HG03196 (cell line): ENCODE measurements at regions not wholly inside any gene's neighbourhood (a gene's known extent, or its start where the extent isn't known, plus 50 kb on each side); places are given as distances from the start of the nearest gene placed in this dataset.
"Not testable (repeated sequence)": the region's sequence is repeated elsewhere in the genome, so short reads cannot be mapped to it uniquely, and the experiment has no call there.

ENCODE experiments used
- ATAC-seq: cut with Tn5 transposase; IDR thresholded peaks from one replicate; pipeline ENCODE4 v1.9.1; 2021; ENCODE audit not compliant: unreplicated experiment

DNA sequence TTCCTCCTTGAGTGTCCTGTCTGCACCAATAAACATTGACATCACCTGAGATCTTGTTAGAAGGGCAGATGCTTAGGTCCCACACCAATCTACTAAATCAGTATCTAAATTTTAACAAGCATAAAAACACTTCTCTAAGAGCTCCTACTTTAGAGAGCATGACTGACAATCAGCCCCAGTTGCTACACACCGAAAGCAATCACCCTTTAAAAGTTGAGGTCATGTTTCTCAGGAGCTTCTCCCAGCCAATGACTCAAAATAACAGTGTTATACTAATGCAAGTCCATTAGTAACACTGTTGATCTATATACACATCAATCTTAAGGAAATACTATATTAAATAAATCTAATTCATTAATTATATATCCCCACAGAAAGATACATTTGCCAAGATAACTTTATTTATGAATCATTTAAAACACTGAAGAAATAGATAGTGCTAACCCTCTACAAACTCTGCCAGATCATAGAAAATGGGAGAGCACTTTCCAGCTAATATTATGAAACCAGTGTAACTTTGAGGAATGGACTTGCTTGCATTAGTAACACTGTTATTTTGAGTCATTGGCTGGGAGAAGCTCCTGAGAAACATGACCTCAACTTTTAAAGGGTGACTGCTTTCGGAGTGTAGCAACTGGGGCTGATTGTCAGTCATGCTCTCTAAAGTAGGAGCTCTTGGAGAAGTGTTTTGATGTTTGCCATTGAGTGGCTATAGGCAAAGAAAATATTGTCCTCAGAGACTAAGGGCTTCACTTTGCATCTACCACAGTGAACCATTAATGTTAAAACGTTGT lies 109.8 kb upstream of the HDX start:
- no peak for ATAC-seq

DNA sequence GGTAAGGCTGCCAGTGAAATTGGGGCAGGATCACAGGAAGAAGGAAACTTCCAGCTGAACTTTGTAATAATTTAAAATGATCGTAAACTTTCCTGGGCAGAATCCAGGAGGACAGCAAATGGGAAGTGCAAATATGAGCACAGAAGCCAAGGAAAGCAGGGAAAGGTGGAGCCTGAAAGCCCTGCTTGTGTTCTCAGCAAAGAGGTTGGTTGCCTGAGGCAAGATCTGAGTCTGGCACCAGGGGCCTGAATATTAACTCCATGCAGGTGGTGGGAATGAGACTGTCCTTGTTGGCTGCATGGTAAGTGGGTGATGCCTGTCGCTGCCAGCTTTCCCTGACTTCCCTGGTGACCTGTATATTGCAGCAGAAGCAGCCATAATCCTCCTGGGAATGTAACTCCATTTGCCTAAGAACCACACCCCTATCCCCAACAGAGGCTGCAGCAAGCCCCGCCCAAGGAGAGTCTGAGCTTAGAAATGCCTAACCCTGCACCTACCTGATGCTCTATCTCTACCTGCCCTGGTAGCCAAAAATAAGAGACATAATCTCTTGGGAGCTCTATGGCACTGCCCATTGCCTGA lies 132.0 kb upstream of the HDX start:
- ATAC-seq = no peak

DNA sequence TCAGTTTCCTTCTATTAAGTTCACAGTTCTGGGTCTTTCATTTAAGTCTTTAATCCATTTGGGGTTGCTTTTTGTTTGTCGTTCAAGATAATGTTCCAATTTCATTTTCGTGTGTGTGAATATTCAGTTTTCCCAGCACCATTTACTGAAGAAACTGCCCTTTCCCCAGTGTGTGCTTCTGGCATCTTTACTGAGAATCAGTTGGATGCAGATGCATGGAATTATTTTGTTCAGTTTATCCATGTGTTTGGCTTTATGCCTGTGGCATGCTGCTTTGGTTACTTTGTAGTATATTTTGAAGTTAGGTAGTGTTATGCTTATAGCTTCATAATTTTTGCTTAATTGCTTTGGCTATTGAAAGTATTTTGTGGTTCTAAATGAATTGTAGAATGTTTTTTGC lies 163.8 kb upstream of the HDX start:
- ATAC-seq = no peak

DNA sequence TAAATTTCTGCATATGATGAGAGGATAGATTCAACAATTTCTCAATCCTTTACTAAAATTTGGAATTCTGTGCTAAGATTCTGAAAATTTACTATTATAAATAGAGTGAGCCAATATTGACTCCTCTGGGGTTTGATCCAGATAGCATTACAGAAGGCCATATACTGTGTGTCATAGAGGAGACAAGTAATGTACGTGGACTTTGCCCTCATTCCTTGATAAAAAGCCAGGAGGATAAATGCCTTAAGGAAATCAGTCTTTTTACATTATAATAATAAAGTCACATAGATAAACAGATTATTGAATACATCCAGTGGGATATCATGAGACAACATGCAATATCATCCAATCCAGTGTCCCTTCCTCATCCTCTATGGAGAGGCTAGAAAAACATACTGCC lies 188.0 kb upstream of the HDX start:
- no peak for ATAC-seq

DNA sequence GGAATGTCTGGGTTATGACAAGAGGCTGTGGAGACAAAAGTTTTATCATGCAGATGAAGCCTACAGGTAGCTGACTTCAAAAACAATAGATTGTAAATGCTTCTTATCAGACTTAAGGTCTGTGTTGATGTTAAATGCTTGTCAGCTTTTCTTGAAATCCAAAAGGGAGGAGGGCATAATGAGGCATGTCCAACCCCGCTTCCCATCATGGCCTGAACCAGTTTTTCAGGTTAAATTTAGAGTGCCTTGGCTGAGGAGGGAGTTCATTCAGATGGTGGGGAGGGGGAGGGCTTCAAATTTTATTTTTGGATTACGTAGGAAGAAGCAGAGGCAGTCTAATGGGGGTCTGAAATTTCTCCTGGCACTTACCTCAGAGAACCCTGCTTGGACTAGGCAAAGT lies 207.7 kb upstream of the HDX start:
- ATAC-seq = no peak

DNA sequence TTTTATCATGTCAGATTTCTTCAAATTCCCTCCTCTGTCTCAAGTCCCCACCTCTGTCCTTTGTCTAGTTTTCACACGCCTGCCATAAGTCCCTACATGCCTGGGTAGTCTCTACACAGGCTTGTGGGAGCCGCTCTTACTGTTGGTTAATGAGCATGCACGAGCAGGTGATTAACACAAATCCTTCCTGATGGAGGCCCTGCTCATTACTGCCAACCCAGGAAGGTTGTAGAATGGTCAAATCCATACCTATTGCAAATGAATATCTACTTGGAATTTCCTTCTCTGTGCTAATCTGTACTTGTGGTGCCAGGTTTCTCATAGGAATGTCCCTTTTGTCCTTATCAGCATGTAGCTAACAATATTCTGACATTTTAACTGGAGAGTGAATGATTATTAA lies 208.4 kb upstream of the HDX start:
- no peak for ATAC-seq

DNA sequence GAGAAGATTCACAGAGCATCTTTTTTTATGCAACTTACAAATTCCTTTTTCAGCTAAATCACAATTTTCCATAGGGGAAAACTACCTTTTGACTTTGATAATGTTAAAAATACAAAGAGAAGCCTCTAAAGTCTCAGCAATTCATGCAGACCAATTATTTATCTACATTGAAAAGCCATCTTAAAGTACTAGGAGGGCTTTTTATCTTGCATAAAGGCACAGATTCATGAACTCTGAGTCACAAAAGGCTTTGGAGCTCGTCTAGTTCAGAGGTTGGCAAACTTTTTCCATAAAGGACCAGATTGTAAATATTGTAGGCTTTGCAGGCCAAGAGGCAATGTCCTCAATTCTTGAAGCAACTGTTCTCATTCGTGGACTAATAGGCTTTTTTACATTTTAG lies 210.4 kb upstream of the HDX start:
- ATAC-seq = no peak

DNA sequence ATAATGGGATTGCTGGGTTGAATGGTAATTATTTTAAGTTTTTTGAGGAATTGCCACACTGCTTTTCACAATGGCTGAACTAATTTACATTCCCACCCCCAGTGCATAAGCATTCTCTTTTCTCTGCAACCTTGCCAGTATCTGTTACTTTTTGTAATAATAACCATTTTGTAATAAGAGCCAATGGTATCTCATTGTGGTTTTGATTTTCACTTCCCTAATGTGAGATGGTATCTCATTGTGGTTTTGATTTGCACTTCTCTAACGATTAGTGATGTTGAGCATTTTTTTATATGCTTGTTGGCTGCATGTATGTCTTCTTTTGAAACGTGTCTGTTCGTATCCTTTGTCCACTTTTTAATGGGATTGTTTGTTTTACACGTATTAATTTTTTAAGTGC lies 213.1 kb upstream of the HDX start:
- ATAC-seq = no peak

DNA sequence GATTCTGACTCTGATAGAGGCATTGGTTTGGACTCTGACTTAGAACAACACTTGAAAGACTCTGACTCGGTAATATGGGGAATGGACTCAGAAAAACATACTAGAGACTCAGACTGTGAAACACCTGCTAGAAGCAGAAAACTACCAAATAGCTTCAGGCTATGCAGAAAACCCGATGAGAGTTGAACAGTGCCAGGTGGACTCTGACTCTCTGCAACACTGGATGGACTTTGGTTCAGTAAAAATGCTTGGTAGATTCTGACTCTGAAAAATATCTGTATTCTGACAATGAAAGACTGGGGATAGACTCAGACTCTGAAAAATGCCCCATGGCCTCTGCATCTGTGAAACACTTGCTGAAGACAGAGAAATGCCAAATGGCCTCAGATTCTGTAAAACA lies 215.1 kb upstream of the HDX start:
- ATAC-seq = no peak

DNA sequence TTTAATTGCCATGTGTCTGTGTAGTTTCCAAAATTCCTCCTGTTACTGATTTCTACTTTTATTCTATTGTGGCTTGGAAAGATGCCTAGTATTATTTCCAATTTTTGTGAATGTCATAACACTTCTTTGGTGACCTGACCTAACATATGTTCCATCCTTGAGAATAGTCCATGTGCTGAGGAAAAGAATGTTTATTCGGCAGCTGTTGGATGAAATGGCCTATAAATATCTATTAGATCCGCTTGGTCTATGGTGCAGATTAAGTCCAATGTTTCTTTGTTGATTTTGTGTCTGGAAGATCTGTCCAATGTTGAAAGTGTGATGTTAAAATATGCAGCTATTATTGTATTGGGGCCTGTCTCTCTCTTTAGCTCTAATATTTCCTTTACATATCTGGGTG lies 219.2 kb upstream of the HDX start:
- ATAC-seq = no peak

DNA sequence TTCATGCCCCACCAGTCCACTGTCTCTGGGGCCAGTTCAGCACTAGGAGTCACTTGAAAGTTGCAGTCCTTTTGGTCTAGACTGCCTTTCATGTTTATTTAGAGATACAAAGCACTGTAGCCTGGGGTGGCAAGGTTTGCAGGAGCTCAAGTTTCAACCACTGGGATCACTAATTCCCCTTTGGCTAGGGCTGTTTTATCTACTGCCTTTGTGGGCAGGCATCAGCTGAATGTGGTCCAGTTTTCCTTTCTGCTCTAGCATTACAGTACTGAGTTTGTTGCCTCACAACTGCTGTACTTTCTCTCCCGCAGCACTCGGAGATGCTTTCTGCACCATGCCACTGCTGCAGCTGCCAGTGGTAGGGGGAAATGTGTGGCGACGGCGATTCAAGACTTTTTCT lies 222.3 kb upstream of the HDX start:
- ATAC-seq = no peak

DNA sequence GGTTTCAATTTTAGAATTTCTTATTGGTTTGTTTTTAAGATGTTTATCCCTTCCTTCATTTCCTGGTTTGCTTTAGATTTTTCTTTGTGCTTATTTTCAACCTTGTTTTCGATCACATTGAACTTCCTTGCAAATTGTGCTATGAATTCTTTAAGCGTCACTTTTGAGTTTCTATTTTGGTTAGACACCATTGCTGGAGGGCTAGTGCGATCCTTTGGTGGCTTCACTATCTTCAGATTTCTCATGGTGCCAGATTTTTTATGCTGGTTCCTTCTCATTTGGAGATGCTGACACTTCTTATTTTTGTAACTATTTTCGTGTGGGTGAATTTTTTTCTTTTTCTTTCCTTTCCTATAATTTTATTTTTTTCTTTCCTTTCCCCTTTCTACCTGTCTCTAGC lies 227.2 kb upstream of the HDX start:
- ATAC-seq = no peak

DNA sequence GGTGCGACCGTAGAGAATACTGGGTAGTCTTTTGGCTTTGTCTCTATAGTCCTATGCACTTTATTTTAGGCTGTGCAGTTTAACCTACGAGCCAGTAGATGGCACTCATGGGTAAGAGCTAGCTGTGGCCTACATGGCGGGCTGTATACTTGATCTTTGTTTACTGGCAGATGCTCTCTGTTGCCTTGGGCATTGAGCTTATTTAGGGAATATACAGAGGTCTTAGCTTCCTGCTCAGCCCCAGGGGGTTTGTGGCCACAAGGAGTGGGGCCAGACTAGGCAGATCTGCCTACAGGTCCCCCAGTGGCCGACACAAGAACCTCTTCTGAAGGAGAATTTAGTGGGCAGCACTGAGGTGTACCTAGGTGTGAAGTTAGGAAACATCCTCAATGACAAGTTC lies 227.6 kb upstream of the HDX start:
- peak; percentile 98 for ATAC-seq

DNA sequence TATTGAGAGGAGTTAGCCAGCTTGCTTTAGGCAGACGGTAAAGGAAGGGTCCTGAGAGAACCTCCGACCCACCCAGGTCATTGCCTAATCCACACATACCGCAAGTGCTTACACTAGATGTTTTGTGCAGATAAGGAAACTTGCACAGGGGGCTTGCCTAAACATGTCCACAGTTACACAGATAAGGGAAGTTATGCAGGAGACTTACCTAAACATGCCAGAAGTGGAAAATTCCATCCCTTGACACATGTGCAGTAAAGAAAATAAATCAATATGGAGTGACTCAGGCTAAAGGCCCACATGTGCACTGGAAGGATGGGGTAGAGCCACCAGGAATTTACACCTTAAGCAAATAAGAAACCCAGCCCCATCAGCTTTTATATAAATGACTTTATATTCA lies 232.8 kb upstream of the HDX start:
- no peak for ATAC-seq

DNA sequence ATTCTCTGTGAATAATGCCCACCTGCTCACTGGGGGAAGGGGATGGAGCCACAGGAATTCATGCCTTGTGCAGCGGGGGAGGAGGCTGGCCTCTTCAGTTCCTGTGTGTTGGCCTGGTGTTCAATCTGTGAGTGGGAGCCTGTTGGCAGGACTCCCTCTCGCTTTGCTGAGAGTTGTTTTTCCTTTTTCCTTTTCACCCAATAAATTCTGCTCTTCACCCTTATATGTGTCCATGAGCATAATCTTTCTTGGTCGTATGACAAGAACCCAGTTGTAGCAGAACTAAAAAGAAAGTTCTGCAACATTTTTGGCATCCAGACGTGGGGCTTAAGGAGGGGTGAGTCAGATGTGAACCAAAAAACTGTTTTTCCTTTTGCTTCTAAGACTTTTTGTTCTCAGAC lies 235.2 kb upstream of the HDX start:
- no peak for ATAC-seq

DNA sequence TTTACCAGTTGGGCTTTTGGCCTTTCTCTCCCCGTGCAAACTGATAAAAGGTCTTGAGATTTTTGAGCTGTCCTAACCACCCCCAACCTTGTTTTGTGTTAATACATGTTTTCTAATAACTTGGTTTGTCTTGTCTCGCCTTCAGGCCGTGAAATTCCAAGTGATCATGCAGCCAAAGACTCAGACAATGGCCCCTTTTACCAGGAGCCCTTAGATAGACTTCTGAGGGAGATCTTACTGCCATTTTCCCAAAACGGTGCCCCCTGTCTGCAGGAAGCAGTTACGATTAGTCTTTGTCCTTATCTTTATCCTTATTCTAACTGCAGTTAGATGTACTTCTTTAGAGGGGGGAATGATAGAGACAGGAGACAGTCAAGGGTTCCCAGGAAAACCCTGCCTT lies 245.3 kb upstream of the HDX start:
- ATAC-seq = no peak

DNA sequence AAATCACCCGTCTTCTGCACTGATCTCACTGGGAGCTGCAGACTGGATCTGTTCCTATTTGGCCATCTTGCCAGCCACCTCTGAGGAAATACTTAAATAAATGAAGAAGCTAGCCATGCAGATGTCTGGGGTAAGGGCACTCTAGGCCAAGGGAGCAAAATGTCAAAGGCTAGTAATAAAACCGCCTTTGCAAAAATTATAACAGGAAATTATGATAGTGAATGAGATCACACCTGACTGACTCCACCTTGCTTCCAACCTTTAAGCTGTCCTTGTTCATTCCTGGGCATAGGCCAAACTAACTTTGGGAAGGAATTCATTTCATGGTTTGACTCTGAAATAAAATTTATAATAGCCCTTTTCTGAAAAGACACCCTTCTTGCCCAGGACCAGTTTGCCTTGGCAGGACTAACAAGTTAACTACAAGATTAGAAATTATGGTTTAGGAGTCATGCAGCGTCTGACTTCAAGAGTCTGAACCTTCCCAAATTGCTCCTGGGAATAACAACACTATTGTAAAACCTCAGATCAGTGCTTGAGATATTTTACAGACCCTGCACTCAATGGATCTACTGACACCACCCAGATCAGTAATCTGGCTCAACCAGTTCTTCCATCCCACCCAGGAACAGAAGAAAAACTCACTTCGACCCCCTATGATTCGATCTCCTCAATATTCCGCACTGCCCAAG lies 246.9 kb upstream of the HDX start:
- ATAC-seq = no peak

DNA sequence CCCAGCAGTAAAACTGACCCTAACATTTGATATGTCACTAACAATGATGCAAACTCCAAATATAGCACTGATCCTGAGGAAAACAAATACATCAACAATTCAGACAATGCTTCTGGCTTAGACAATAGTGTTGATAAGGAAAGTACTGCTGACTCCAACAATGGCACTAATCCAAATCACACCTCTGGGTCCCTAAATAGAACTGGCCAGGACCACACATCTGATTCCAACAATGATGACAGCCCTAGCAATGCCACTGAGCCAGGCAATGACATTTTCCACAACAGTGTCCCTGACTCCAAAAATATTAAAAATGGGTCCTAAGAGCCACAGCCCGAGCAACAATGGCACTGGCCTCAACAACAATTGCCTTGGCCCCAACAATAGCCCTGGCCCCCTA lies 243.1 kb upstream of the APOOL start:
- no peak for ATAC-seq

DNA sequence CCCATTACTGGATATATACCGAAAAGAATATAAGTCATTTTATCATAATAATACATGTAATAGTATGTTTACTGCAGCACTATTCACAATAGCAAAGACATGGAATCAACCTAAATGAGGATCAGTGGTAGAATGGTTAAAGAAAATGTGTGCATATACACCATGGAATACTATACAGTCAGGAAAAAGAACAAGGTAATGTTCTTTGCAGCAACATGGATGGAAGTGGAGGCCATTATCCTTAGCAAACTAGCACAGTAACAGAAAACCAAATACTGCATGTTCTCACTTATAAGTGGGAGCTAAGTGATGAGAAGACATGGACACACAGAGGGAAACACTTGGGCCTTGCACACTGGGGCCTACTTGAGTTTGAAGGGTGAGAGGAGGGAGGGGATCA lies 207.4 kb upstream of the APOOL start:
- no peak for ATAC-seq

DNA sequence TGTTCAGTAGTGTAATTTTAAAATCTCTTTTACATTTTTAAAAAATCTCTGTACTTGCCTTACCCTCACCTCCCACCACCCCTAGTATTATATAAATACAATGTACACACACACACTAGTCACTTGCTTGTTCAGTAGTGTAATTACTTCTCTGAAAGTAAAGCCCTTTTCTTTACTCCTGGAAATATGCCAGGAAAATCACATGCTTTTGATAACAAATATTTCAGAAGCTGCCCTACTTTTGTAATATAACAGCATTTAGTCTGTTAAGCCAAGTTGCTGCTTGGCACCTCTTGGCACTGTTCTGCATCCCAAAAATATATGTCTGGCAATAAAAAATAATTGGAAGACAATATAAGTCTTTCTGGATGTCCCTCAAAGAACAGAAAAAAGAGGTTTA lies 172.8 kb upstream of the APOOL start:
- ATAC-seq = no peak

DNA sequence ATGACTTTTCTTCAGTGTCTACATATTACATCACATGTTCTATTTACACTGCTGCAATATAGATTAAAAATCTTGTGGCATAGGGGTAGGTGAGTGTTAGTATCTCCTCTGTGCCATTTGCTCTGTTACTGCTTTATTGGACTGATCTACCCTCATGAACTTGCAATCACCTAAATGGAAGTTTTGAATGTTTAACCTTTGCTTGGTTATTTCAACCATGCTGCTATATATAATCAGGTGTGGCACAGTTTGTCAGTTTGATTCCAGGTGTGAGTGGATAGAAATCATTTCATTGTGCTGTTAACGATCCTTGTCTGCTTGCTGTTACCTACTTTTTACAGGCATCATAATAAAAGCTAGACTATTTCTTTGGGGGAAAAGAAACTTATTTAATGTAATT lies 157.1 kb upstream of the APOOL start:
- not testable (repeated sequence) for ATAC-seq

DNA sequence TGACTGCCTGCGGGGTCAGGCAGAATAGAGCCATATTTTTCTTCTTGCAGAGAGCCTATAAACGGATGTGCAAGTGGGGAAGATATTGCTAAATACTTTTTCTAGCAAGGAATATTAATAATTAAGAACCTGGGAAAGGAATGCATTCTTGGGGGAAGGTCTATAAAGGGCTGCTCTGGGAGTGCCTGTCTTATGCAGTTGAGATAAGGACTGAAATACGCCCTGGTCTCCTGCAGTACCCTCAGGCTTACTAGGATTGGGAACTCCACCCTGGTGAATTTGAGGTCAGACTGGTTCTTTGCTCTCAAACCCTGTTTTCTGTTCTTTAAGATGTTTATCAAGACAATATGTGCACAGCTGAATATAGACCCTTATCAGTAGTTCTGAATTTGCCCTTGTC lies 152.5 kb upstream of the APOOL start:
- not testable (repeated sequence) for ATAC-seq
